HEK293 (cell line): ENCODE measurements at regions not wholly inside any gene's neighbourhood (a gene's known extent, or its start where the extent isn't known, plus 50 kb on each side); places are given as distances from the start of the nearest gene placed in this dataset.
"Not testable (repeated sequence)": the region's sequence is repeated elsewhere in the genome, so short reads cannot be mapped to it uniquely, and the experiment has no call there.

Experiments used
- CTCF ChIA-PET: fragments of 350-600 bp; formaldehyde crosslinking; extraction: SDS; loops from one replicate; lab custom pipeline; 2021; ENCODE audit warnings: antibody characterized with exemption; lab: Yijun Ruan, JAX
- POLR2A ChIA-PET: fragments of 300-600 bp; formaldehyde crosslinking; extraction: SDS; loops from one replicate; lab custom pipeline; 2020; ENCODE audit warnings: antibody characterized with exemption, inconsistent platforms; lab: Yijun Ruan, JAX
- H3K27ac ChIP-seq: fragments of 200-500 bp; sonication (Bioruptor generic); 2 replicates; pipeline ENCODE4 v1.5.1; 2014; ENCODE audit warnings: low read depth, low read length, control low read depth, inconsistent platforms; ENCODE audit errors: extremely low read depth
- H3K36me3 ChIP-seq, 2 experiments: fragments of 200-500 bp in 1 of 2; sonication (Bioruptor generic) in 1 of 2; 1 replicate in 1 of 2; 2 replicates in 1 of 2; pipeline ENCODE4 v1.5.1; 2014 to 2017; ENCODE audit warnings: inconsistent platforms in 2 of 2, low read length in 2 of 2; ENCODE audit not compliant: control insufficient read depth in 2 of 2, insufficient read depth in 1 of 2
- H3K4me1 ChIP-seq: fragments of 200-500 bp; sonication (Bioruptor generic); 2 replicates; pipeline ENCODE4 v1.5.1; 2014; ENCODE audit warnings: mild to moderate bottlenecking, low read length, inconsistent platforms; ENCODE audit not compliant: control insufficient read depth, insufficient read depth
- H3K4me3 ChIP-seq: 2 replicates; pipeline ENCODE4 v1.5.1; 2011; ENCODE audit warnings: low read depth, mild to moderate bottlenecking, control low read depth, low read length, moderate library complexity
- H3K9me3 ChIP-seq: fragments of 200-500 bp; sonication (Bioruptor generic); 2 replicates; pipeline ENCODE4 v1.5.1; 2014; ENCODE audit warnings: low read depth, low read length, inconsistent platforms; ENCODE audit not compliant: control insufficient read depth, insufficient read depth
- GLIS2 ChIP-seq: fragments of 450-650 bp; formaldehyde crosslinking; IDR thresholded peaks from 2 replicates; pipeline ENCODE4 v1.5.1; 2016; ENCODE audit warnings: missing biosample characterization, missing genetic modification characterization
- HIC1 ChIP-seq: fragments of 450-650 bp; formaldehyde crosslinking; IDR thresholded peaks from 2 replicates; pipeline ENCODE4 v1.5.1; 2016; ENCODE audit warnings: missing biosample characterization, missing genetic modification characterization
- KLF16 ChIP-seq: fragments of 450-650 bp; formaldehyde crosslinking; IDR thresholded peaks from 2 replicates; pipeline ENCODE4 v1.5.1; 2017; ENCODE audit warnings: missing biosample characterization, missing genetic modification characterization
- ZBTB8A ChIP-seq: fragments of 450-650 bp; formaldehyde crosslinking; IDR thresholded peaks from 2 replicates; pipeline ENCODE4 v1.5.1; 2016; ENCODE audit warnings: missing biosample characterization, missing genetic modification characterization
- ZFP3 ChIP-seq: fragments of 450-650 bp; formaldehyde crosslinking; IDR thresholded peaks from 2 replicates; pipeline ENCODE4 v1.5.1; 2016; ENCODE audit warnings: low read depth, missing biosample characterization, missing genetic modification characterization
- ZFP41 ChIP-seq: fragments of 450-650 bp; formaldehyde crosslinking; IDR thresholded peaks from 2 replicates; pipeline ENCODE4 v1.5.1; 2016; ENCODE audit warnings: missing biosample characterization, missing genetic modification characterization, borderline replicate concordance
- ZNF133 ChIP-seq: fragments of 450-650 bp; formaldehyde crosslinking; IDR thresholded peaks from 2 replicates; pipeline ENCODE4 v1.5.1; 2016; ENCODE audit warnings: missing biosample characterization, missing genetic modification characterization
- ZNF19 ChIP-seq: fragments of 450-650 bp; formaldehyde crosslinking; IDR thresholded peaks from 2 replicates; pipeline ENCODE4; 2016; ENCODE audit warnings: missing biosample characterization, missing genetic modification characterization, low read depth
- ZNF211 ChIP-seq: fragments of 450-650 bp; formaldehyde crosslinking; IDR thresholded peaks from 2 replicates; pipeline ENCODE4 v1.5.1; 2016; ENCODE audit warnings: low read depth, missing biosample characterization, missing genetic modification characterization
- ZNF354C ChIP-seq: fragments of 450-650 bp; formaldehyde crosslinking; IDR thresholded peaks from 2 replicates; pipeline ENCODE4 v1.5.1; 2016; ENCODE audit warnings: missing biosample characterization, missing genetic modification characterization, low read depth, borderline replicate concordance
- ZNF518A ChIP-seq: fragments of 450-650 bp; formaldehyde crosslinking; conservative IDR thresholded peaks from 2 replicates; pipeline ENCODE4 v1.5.1; 2016; ENCODE audit warnings: low read depth, missing biosample characterization, missing genetic modification characterization
- ZNF558 ChIP-seq: fragments of 450-650 bp; formaldehyde crosslinking; IDR thresholded peaks from 2 replicates; pipeline ENCODE4 v1.5.1; 2016; ENCODE audit warnings: missing biosample characterization, missing genetic modification characterization
- ZNF585B ChIP-seq: fragments of 450-650 bp; formaldehyde crosslinking; IDR thresholded peaks from 2 replicates; pipeline ENCODE4 v1.5.1; 2016; ENCODE audit warnings: missing biosample characterization, missing genetic modification characterization
- ZNF610 ChIP-seq: fragments of 450-650 bp; formaldehyde crosslinking; IDR thresholded peaks from 2 replicates; pipeline ENCODE4 v1.5.1; 2016; ENCODE audit warnings: missing biosample characterization, missing genetic modification characterization, borderline replicate concordance
- ZNF692 ChIP-seq: fragments of 450-650 bp; formaldehyde crosslinking; IDR thresholded peaks from 2 replicates; pipeline ENCODE4 v1.5.1; 2016; ENCODE audit warnings: missing biosample characterization, missing genetic modification characterization
- ZNF701 ChIP-seq: fragments of 450-650 bp; formaldehyde crosslinking; IDR thresholded peaks from 2 replicates; pipeline ENCODE4 v1.5.1; 2016; ENCODE audit warnings: missing biosample characterization, missing genetic modification characterization
- ZNF76 ChIP-seq: fragments of 450-650 bp; formaldehyde crosslinking; IDR thresholded peaks from 2 replicates; pipeline ENCODE4; 2016; ENCODE audit warnings: low read depth, missing biosample characterization, missing genetic modification characterization, borderline replicate concordance
- ZNF843 ChIP-seq: fragments of 450-650 bp; formaldehyde crosslinking; IDR thresholded peaks from 2 replicates; pipeline ENCODE4 v1.5.1; 2016; ENCODE audit warnings: missing biosample characterization, missing genetic modification characterization
- ZSCAN18 ChIP-seq: fragments of 450-650 bp; formaldehyde crosslinking; IDR thresholded peaks from 2 replicates; pipeline ENCODE4 v1.5.1; 2016; ENCODE audit warnings: missing biosample characterization, missing genetic modification characterization

GRCh38 chrX:94686071-94686470 is 1012.1 kb downstream of the FAM133A start:
- H3K27ac ChIP-seq = no peak overlapping the region
- no peaks in the 10 kb centered on the region; the same call in 1 of the 2 replicates for H3K9me3 ChIP-seq
- TF ChIP-seq ZNF692 (tag by site-specific recombination) = no peak
- no peak for TF ChIP-seq ZFP41
- TF ChIP-seq ZNF558 (tag by site-specific recombination) = no peak
- TF ChIP-seq ZNF19 = no peak
- no peak for TF ChIP-seq ZNF76
- TF ChIP-seq ZNF518A (tag by site-specific recombination) = no peak
- TF ChIP-seq ZNF211 (tag by site-specific recombination) = no peak
- no peak for TF ChIP-seq ZSCAN18
- no peak for TF ChIP-seq ZNF843 (tag by site-specific recombination)
- TF ChIP-seq KLF16 (tag by site-specific recombination) = no peak
- TF ChIP-seq HIC1 = no peak
- no peak for TF ChIP-seq ZNF701
- no peak for TF ChIP-seq ZNF354C (tag by site-specific recombination)
- no peak for TF ChIP-seq ZNF133 (tag by site-specific recombination)
- TF ChIP-seq ZBTB8A (tag by site-specific recombination) = no peak
- TF ChIP-seq ZNF610 (tag by site-specific recombination) = no peak
- TF ChIP-seq ZNF585B (tag by site-specific recombination) = no peak
- TF ChIP-seq, all 188 proteins: peak for 0
- ChIA-PET CTCF (no interaction called here), POLR2A (no interaction called here)
- Histone ChIP-seq H3K36me3 (no peaks in the 10 kb centered on the region), H3K4me3 (no peak overlapping the region), H3K4me1 (no peaks in the 10 kb centered on the region)

- no peak overlapping the region for H3K27ac ChIP-seq
- H3K4me1 ChIP-seq = no peaks in the 10 kb centered on the region
- no peak for TF ChIP-seq ZFP3 (tag by site-specific recombination)
- no peak for TF ChIP-seq GLIS2
- TF ChIP-seq, all 188 proteins: peak for 0
- no peak overlapping the region for H3K4me3 ChIP-seq
- H3K9me3 ChIP-seq = no peaks in the 10 kb centered on the region
- H3K36me3 ChIP-seq = no peaks in the 10 kb centered on the region
- ChIA-PET CTCF (no interaction called here), POLR2A (no interaction called here)
Observed at GRCh38 chrX:94695910-94696309, 1021.9 kb downstream of the FAM133A start.

GRCh38 chrX:94704348-94705256 is 1030.6 kb downstream of the FAM133A start:
- H3K9me3 ChIP-seq, H3K27ac ChIP-seq, H3K4me1 ChIP-seq, H3K36me3 ChIP-seq, H3K4me3 ChIP-seq, POLR2A ChIA-PET, CTCF ChIA-PET: not testable (repeated sequence)
